H1 (cell line): ENCODE measurements at regions not wholly inside any gene's neighbourhood (a gene's known extent, or its start where the extent isn't known, plus 50 kb on each side); places are given as distances from the start of the nearest gene placed in this dataset.

ENCODE experiments used
- BACH1 ChIP-seq: IDR thresholded peaks from 2 replicates; pipeline ENCODE4 v1.6.1; 2012; ENCODE audit warnings: low read length, improper control_type of control experiment
- CTCF ChIP-seq, 3 experiments: IDR thresholded peaks; 1 replicate in 2 of 3; 2 replicates in 1 of 3; pipeline versions ENCODE4 v1.5.1 to v1.6.1; 2011; ENCODE audit warnings: low read length in 3 of 3, mild to moderate bottlenecking in 3 of 3, inconsistent platforms in 2 of 3, low read depth in 1 of 3, moderate library complexity in 1 of 3; ENCODE audit not compliant: insufficient read depth in 1 of 3; ENCODE audit errors: control extremely low read depth in 1 of 3
- MAX ChIP-seq: IDR thresholded peaks from 2 replicates; pipeline ENCODE4 v1.6.1; 2012; ENCODE audit warnings: inconsistent platforms
- SP2 ChIP-seq: IDR thresholded peaks from 2 replicates; pipeline ENCODE4 v1.6.1; 2012; ENCODE audit warnings: mild to moderate bottlenecking, low read length, inconsistent platforms

DNA sequence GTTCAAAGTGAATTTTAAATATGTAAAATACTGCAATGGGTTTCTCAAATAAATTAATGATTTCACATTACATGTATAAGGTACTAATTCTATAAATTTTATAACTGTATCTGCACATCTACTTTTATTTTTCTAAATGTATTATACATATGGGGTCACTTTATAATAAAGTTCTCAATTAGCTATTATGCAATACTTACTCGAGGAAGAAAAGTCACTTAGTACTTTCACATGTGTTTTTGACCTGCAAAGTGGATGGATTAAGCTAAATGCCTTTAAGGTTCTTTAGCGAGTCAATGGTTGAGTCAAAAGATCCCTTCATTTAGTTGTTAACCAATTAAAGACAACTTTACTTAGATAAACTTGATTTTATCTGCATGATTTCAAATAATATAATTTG is 437.8 kb downstream of the ANKRD7 start:
- TF ChIP-seq CTCF (IDR thresholded peaks at IDR 0.05; ENCODE audit: control extremely low read depth in 1 of 3, insufficient read depth in 1 of 3, low read depth in 1 of 3, low read length in 3 of 3) = no peak
- no peak for TF ChIP-seq BACH1
- no peak for TF ChIP-seq SP2
- no peak for TF ChIP-seq MAX
